GM12878 (cell line): ENCODE measurements at regions not wholly inside any gene's neighbourhood (a gene's known extent, or its start where the extent isn't known, plus 50 kb on each side); places are given as distances from the start of the nearest gene placed in this dataset.

Experiments
- ATAC-seq: fragments of 200-7000 bp; cut with Tn5 transposase; 3 replicates; pipeline ENCODE4 v1.9.1; 2020; ENCODE audit warnings: mild to moderate bottlenecking, moderate library complexity
- BruUV-seq: library from RNA; stranded (reverse); fragments of 400-500 nt; replicated peaks from 2 replicates; lab custom pipeline; 2021; lab: Mats Ljungman, UMichigan
- CTCF ChIA-PET: fragments of 300-600 bp; sonication (Branson Sonifier 250); formaldehyde crosslinking; extraction: SDS; loops from one replicate; lab custom pipeline; 2021; ENCODE audit warnings: inconsistent platforms; lab: Yijun Ruan, JAX
- POLR2A ChIA-PET: fragments of 350-600 bp; formaldehyde crosslinking; extraction: SDS; loops from one replicate; lab custom pipeline; 2021; ENCODE audit warnings: inconsistent platforms; lab: Charles Lee
- RAD21 ChIA-PET: fragments of 300-600 bp; sonication (Branson Sonifier 250); formaldehyde crosslinking; loops from one replicate; lab custom pipeline; 2023; ENCODE audit warnings: antibody characterized with exemption; ENCODE audit not compliant: unreplicated experiment; lab: Charles Lee
- SMC1A ChIA-PET: fragments of 300-600 bp; sonication (Branson Sonifier 250); formaldehyde crosslinking; loops from one replicate; lab custom pipeline; 2023; ENCODE audit not compliant: unreplicated experiment, uncharacterized antibody; lab: Charles Lee
- DNase-seq: peaks from one replicate; pipeline ENCODE4 v3.0.0-alpha.2; 2011; ENCODE audit warnings: low read depth, low spot score
- FAIRE-seq: peaks from 3 replicates; lab custom pipeline; 2011; peaks lifted over from hg19 to GRCh38; lab: Jason Lieb, UNC
- H2AFZ ChIP-seq: 2 replicates; pipeline ENCODE4 v1.6.0; 2011; ENCODE audit warnings: low read depth, low read length, control low read depth; ENCODE audit not compliant: control insufficient read depth
- H3K27ac ChIP-seq: 2 replicates; pipeline ENCODE4 v1.5.1; 2011; ENCODE audit warnings: control low read depth; ENCODE audit not compliant: control insufficient read depth, insufficient read depth
- H3K27me3 ChIP-seq, 2 experiments: replicated peaks in 1 of 2; 2 replicates each; pipeline versions ENCODE4 v1.6.0 to v1.6.1; 2011; ENCODE audit warnings: low read length in 1 of 2; ENCODE audit not compliant: control insufficient read depth in 2 of 2, insufficient read depth in 2 of 2
- H3K36me3 ChIP-seq, 2 experiments: 2 replicates each; pipeline ENCODE4 v1.5.1; 2011; ENCODE audit warnings: low read length in 1 of 2; ENCODE audit not compliant: control insufficient read depth in 2 of 2, insufficient read depth in 2 of 2
- H3K4me1 ChIP-seq: 2 replicates; pipeline ENCODE4 v1.6.1; 2011; ENCODE audit warnings: mild to moderate bottlenecking, low read length, moderate library complexity, mixed read lengths; ENCODE audit not compliant: control insufficient read depth, insufficient read depth
- H3K4me2 ChIP-seq: 2 replicates; pipeline ENCODE4 v1.6.0; 2011; ENCODE audit warnings: control low read depth; ENCODE audit not compliant: control insufficient read depth, insufficient read depth
- H3K4me3 ChIP-seq: fragments of 200-600 bp; sonication (generic); 2 replicates; pipeline ENCODE4 v1.5.1; 2016
- H3K79me2 ChIP-seq: 2 replicates; pipeline ENCODE4 v1.6.0; 2011; ENCODE audit warnings: low read length; ENCODE audit not compliant: control insufficient read depth, insufficient read depth
- H3K9ac ChIP-seq: 2 replicates; pipeline ENCODE4 v1.8.0; 2011; ENCODE audit warnings: low read length, control low read depth, mixed read lengths; ENCODE audit not compliant: control insufficient read depth, insufficient read depth
- H3K9me3 ChIP-seq: replicated peaks from 3 replicates; pipeline ENCODE4 v1.5.1; 2011; ENCODE audit warnings: mild to moderate bottlenecking, low read length; ENCODE audit not compliant: control insufficient read depth, insufficient read depth
- H4K20me1 ChIP-seq: 2 replicates; pipeline ENCODE4 v1.6.0; 2011; ENCODE audit not compliant: control insufficient read depth, insufficient read depth
- EP300 ChIP-seq, 2 experiments: fragments of 150-350 bp in 1 of 2; IDR thresholded peaks; 2 replicates each; pipeline ENCODE4 v1.6.1; 2011 to 2012; ENCODE audit warnings: low read depth in 2 of 2, low read length in 2 of 2, borderline replicate concordance in 1 of 2, improper control_type of control experiment in 1 of 2, inconsistent platforms in 1 of 2; ENCODE audit not compliant: control insufficient read depth in 1 of 2
- NR2C2 ChIP-seq: IDR thresholded peaks from 2 replicates; pipeline ENCODE4 v1.6.1; 2011; ENCODE audit warnings: borderline replicate concordance, low read depth; ENCODE audit not compliant: control insufficient read depth, insufficient read length
- RBBP5 ChIP-seq: fragments of 200-600 bp; sonication (generic); conservative IDR thresholded peaks from 2 replicates; pipeline ENCODE4 v1.6.1; 2016
- STAT3 ChIP-seq: IDR thresholded peaks from 2 replicates; pipeline ENCODE4 v1.6.1; 2011; ENCODE audit warnings: low read depth, low read length, improper control_type of control experiment
- TBL1XR1 ChIP-seq: IDR thresholded peaks from 2 replicates; pipeline ENCODE4 v1.6.1; 2012; ENCODE audit warnings: low read depth, low read length, improper control_type of control experiment
- TCF7 ChIP-seq: IDR thresholded peaks from 2 replicates; pipeline ENCODE4 v1.6.1; 2014; ENCODE audit warnings: antibody characterized with exemption, borderline replicate concordance
- ZBTB11 ChIP-seq: fragments of 450-650 bp; formaldehyde crosslinking; IDR thresholded peaks from 2 replicates; pipeline ENCODE4 v1.5.0; 2022; ENCODE audit warnings: mild to moderate bottlenecking, missing genetic modification characterization
- WGBS: methylation state at CpG from one replicate; pipeline ENCODE4 v1.1.6; 2016; ENCODE audit warnings: low lambda C conversion rate; ENCODE audit not compliant: insufficient replicate concordance, insufficient coverage; ENCODE audit errors: missing lambda C conversion rate; 5-methylcytosine and 5-hydroxymethylcytosine counted together
- in situ Hi-C: fragments of 300-500 bp; cut with MboI; formaldehyde crosslinking; loops from 9 replicates; pipeline ENCODE4 v1.14.3; 2018; ENCODE audit warnings: mixed read lengths
- intact Hi-C: fragments of 100-400 bp; cut with micrococcal nuclease; formaldehyde crosslinking; loops from one replicate; pipeline ENCODE4 v1.14.2; 2022; ENCODE audit not compliant: unreplicated experiment

GRCh38 chr14:43464968-43465367 is 1042.1 kb downstream of the FSCB start:
- H3K4me1 ChIP-seq: no peaks in the 10 kb centered on the region
- H3K27me3 ChIP-seq: no peaks in the 10 kb centered on the region
- no peaks in the 10 kb centered on the region for H3K36me3 ChIP-seq
- TF ChIP-seq EP300 (IDR thresholded peaks at IDR 0.05; ENCODE audit: borderline replicate concordance in 1 of 2, control insufficient read depth in 1 of 2, low read depth in 2 of 2, low read length in 2 of 2) (no peak), STAT3 (no peak), RBBP5 (no peak), ZBTB11 (no peak), TBL1XR1 (no peak), NR2C2 (no peak), TCF7 (no peak)
- TF ChIP-seq, all 136 proteins: peak for 0
- Histone ChIP-seq H3K9me3 (no peaks in the 10 kb centered on the region), H4K20me1 (no peaks in the 10 kb centered on the region), H2AFZ (no peak overlapping the region), H3K79me2 (no peaks in the 10 kb centered on the region), H3K4me3 (no peak overlapping the region), H3K27ac (no peak overlapping the region), H3K4me2 (no peak overlapping the region), H3K9ac (no peak overlapping the region)
- 0% methylated on average over 1 of the region's 1 CpG for WGBS
- ChIA-PET CTCF (interaction anchor here (0.7 kb wide), 1 partner anchor 692 kb away, joined by 3 read pairs; no protein-coding TSS in a partner anchor), POLR2A (no interaction called here), SMC1A (interaction anchor here (1.4 kb wide), 1 partner anchor 15 kb away, joined by 3 read pairs; no protein-coding TSS in a partner anchor), RAD21 (no interaction called here)
- no TSS peak for BruUV-seq
- no peak for ATAC-seq
- DNase-seq: no peak
- intact Hi-C loops (no loop called here), in situ Hi-C loops (no loop called here)
- no peak for FAIRE-seq
